ENCODE measurements at regions not wholly inside any gene's neighbourhood (a gene's known extent, or its start where the extent isn't known, plus 50 kb on each side); places are given as distances from the start of the nearest gene placed in this dataset.

DNA sequence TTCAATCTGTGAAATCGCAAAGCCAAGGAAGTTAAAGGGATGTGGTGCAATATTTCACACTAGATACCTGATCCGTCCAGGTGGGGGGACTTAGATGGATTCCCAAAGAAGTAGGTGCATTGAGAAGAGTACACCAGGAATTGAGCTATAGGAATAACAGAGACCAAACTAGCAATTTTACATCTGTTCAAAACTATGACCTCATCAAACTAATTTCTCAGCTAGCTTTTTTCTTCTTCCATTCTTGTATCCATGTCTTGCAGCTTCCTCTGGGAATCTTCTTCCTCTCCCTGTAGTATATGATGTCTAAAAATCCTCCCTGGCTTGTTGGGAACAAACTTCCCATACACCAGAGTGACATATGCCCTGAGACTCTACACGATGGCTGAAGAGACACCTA, 51.0 kb upstream of the PTPN13 start:
- CTCF ChIA-PET = no interaction called here
- POLR2A ChIA-PET = no interaction called here
- H3K9me3 ChIP-seq (ENCODE audit: control extremely low read depth in 1 of 3, control insufficient read depth in 2 of 3, insufficient read depth in 1 of 3, low read length in 2 of 3) = peaks cover 0 to 17% (median 0%) of the 10 kb centered on the region in 3 donors
- Mint-ChIP-seq H3K4me1 (no peaks in the 10 kb centered on the region), H3K27ac (no peak overlapping the region), H3K4me3 (no peak overlapping the region), H3K9me3 (ENCODE audit: insufficient read depth) (no peaks in the 10 kb centered on the region), H3K27me3 (peaks cover 19% of the 10 kb centered on the region)
- WGBS (ENCODE audit: insufficient coverage) = no CpG with 5 or more reads among the region's 3 CpGs
- H3K36me3 ChIP-seq (replicated peaks in 1 of 2; ENCODE audit: control extremely low read depth in 1 of 2, control insufficient read depth in 1 of 2, extremely low read depth in 1 of 2, insufficient read depth in 2 of 2, low read length in 1 of 2) = no peaks in the 10 kb centered on the region
- no peak overlapping the region for H3K4me2 ChIP-seq (replicated peaks; ENCODE audit: low read depth, low read length, poor library complexity, severe bottlenecking)
- DNase-seq (no peak), ATAC-seq (ENCODE audit: low read depth) (no peak)
- intact Hi-C loops (cut with micrococcal nuclease) = no loop called here
- peaks cover 0 to 7% (median 0%) of the 10 kb centered on the region in 4 experiments for H3K27me3 ChIP-seq (replicated peaks in 1 of 4; ENCODE audit: control extremely low read depth in 1 of 4, control insufficient read depth in 3 of 4, insufficient read depth in 4 of 4, low read length in 3 of 4)
- TF ChIP-seq, protein P1, sequence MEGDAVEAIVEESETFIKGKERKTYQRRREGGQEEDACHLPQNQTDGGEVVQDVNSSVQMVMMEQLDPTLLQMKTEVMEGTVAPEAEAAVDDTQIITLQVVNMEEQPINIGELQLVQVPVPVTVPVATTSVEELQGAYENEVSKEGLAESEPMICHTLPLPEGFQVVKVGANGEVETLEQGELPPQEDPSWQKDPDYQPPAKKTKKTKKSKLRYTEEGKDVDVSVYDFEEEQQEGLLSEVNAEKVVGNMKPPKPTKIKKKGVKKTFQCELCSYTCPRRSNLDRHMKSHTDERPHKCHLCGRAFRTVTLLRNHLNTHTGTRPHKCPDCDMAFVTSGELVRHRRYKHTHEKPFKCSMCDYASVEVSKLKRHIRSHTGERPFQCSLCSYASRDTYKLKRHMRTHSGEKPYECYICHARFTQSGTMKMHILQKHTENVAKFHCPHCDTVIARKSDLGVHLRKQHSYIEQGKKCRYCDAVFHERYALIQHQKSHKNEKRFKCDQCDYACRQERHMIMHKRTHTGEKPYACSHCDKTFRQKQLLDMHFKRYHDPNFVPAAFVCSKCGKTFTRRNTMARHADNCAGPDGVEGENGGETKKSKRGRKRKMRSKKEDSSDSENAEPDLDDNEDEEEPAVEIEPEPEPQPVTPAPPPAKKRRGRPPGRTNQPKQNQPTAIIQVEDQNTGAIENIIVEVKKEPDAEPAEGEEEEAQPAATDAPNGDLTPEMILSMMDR (IDR thresholded peaks at IDR 0.05) = no peak
- no peak for TF ChIP-seq EZH2 (IDR thresholded peaks at IDR 0.05; ENCODE audit: borderline replicate concordance, insufficient read depth, low read depth, low read length, poor library complexity, severe bottlenecking)
- H3K4me1 ChIP-seq (ENCODE audit: control insufficient read depth in 2 of 2, insufficient read depth in 2 of 2, low read length in 2 of 2) = no peaks in the 10 kb centered on the region
- H3K9ac ChIP-seq (ENCODE audit: low read length) = no peak overlapping the region
- H3K27ac ChIP-seq (ENCODE audit: low read length in 2 of 2) = no peak overlapping the region
- no peaks in the 10 kb centered on the region for H4K20me1 ChIP-seq (ENCODE audit: control insufficient read depth, insufficient read depth, low read length, poor library complexity, severe bottlenecking)
- no peak overlapping the region for H3K4me3 ChIP-seq (ENCODE audit: control extremely low read depth in 1 of 5, extremely low read depth in 1 of 5, insufficient read depth in 1 of 5, low read depth in 2 of 5, low read length in 4 of 5)
- no peaks in the 10 kb centered on the region for H3K79me2 ChIP-seq (ENCODE audit: control insufficient read depth, insufficient read depth, low read length)
- no peak overlapping the region for H2AFZ ChIP-seq (ENCODE audit: insufficient read depth, low read depth, low read length, poor library complexity, severe bottlenecking)

DNA sequence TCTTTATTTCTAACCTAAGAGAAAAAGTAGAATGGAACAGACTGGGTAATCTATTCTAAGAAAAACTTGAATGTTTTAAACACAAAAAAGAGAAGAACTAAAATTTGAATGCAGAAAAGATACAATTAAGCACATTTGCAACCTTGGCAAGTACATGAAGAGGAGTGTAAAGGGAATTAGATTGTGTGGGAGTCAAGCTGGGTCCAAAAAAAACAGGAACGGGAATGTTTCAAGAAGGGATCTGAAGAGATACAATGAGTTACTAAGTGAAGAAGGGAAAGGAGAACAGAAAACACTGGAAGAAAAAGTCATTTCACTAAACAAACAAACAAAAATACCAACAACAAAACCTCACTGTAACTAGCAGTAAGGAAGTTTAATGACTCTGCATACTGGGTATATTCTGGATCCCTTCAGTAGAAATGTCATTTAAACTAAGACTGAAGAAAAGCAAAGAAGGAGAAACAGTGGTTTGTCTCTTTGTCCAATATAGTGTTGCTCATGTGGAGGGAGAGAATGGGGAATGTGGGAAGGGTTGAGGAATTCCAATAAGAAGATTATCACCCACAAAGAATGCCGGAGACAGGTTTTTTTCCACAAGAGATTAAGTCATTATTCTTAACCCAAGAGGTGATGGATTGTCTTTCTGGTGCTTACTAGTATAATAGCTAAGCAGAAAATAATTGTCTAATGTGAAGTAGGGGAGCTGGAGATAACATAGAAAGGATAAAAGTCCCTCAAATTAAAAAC, 50.4 kb upstream of the PTPN13 start:
- Histone ChIP-seq H3K36me3 (replicated peaks in 1 of 2; ENCODE audit: control extremely low read depth in 1 of 2, control insufficient read depth in 1 of 2, extremely low read depth in 1 of 2, insufficient read depth in 2 of 2, low read length in 1 of 2) (no peaks in the 10 kb centered on the region), H3K4me1 (ENCODE audit: control insufficient read depth in 2 of 2, insufficient read depth in 2 of 2, low read length in 2 of 2) (no peaks in the 10 kb centered on the region), H3K27me3 (replicated peaks in 1 of 4; ENCODE audit: control extremely low read depth in 1 of 4, control insufficient read depth in 3 of 4, insufficient read depth in 4 of 4, low read length in 3 of 4) (peaks cover 0 to 7% (median 0%) of the 10 kb centered on the region in 4 experiments), H3K4me2 (replicated peaks; ENCODE audit: low read depth, low read length, poor library complexity, severe bottlenecking) (no peak overlapping the region), H3K9ac (ENCODE audit: low read length) (no peak overlapping the region), H4K20me1 (ENCODE audit: control insufficient read depth, insufficient read depth, low read length, poor library complexity, severe bottlenecking) (no peaks in the 10 kb centered on the region), H3K27ac (ENCODE audit: low read length in 2 of 2) (no peak overlapping the region), H3K4me3 (ENCODE audit: control extremely low read depth in 1 of 5, extremely low read depth in 1 of 5, insufficient read depth in 1 of 5, low read depth in 2 of 5, low read length in 4 of 5) (no peak overlapping the region), H3K9me3 (ENCODE audit: control extremely low read depth in 1 of 3, control insufficient read depth in 2 of 3, insufficient read depth in 1 of 3, low read length in 2 of 3) (peaks cover 0 to 17% (median 0%) of the 10 kb centered on the region in 3 donors), H2AFZ (ENCODE audit: insufficient read depth, low read depth, low read length, poor library complexity, severe bottlenecking) (no peak overlapping the region), H3K79me2 (ENCODE audit: control insufficient read depth, insufficient read depth, low read length) (no peaks in the 10 kb centered on the region)
- H3K9me3 Mint-ChIP-seq (ENCODE audit: insufficient read depth) = no peaks in the 10 kb centered on the region
- ChIA-PET CTCF (no interaction called here), POLR2A (no interaction called here)
- ATAC-seq (ENCODE audit: low read depth) (no peak), DNase-seq (no peak)
- no peak overlapping the region for H3K27ac Mint-ChIP-seq
- no CpG with 5 or more reads among the region's 2 CpGs for WGBS (ENCODE audit: insufficient coverage)
- H3K27me3 Mint-ChIP-seq = peaks cover 19% of the 10 kb centered on the region
- no peak overlapping the region for H3K4me3 Mint-ChIP-seq
- TF ChIP-seq EZH2 (IDR thresholded peaks at IDR 0.05; ENCODE audit: borderline replicate concordance, insufficient read depth, low read depth, low read length, poor library complexity, severe bottlenecking) = no peak
- TF ChIP-seq, protein P1 (IDR thresholded peaks at IDR 0.05) = no peak
- intact Hi-C loops (cut with micrococcal nuclease) = no loop called here
- no peaks in the 10 kb centered on the region for H3K4me1 Mint-ChIP-seq
